HPDE6-E6E7 (cell line): ENCODE measurements at regions not wholly inside any gene's neighbourhood (a gene's known extent, or its start where the extent isn't known, plus 50 kb on each side); places are given as distances from the start of the nearest gene placed in this dataset.
A peak's percentile ranks its signal among the peaks of the same experiment; 100 is the strongest.

Experiments
- DNase-seq: peaks from one replicate; pipeline ENCODE4 v3.0.0; 2011; ENCODE audit warnings: missing footprints; ENCODE audit errors: extremely low spot score

GRCh38 chr20:57807401-57808263 lies 97.8 kb upstream of the PMEPA1 start:
- DNase-seq = peak; percentile 61

- DNase-seq = no peak
Observed at GRCh38 chr20:57806975-57807374, 97.2 kb upstream of the PMEPA1 start.

- DNase-seq = no peak
Observed at GRCh38 chr20:57806476-57806875, 96.7 kb upstream of the PMEPA1 start.

GRCh38 chr20:57805747-57806146 lies 95.9 kb upstream of the PMEPA1 start:
- DNase-seq = no peak

GRCh38 chr20:57804470-57805250 lies 94.8 kb upstream of the PMEPA1 start:
- DNase-seq = no peak

GRCh38 chr20:57803508-57804005 lies 93.7 kb upstream of the PMEPA1 start:
- no peak for DNase-seq

- DNase-seq = no peak
Observed at GRCh38 chr20:57802765-57803507, 93.1 kb upstream of the PMEPA1 start.

GRCh38 chr20:57801581-57801980 lies 91.8 kb upstream of the PMEPA1 start:
- DNase-seq = no peak

GRCh38 chr20:57800791-57801430 lies 91.1 kb upstream of the PMEPA1 start:
- no peak for DNase-seq

- DNase-seq = no peak
Observed at GRCh38 chr20:57797401-57797800, 87.6 kb upstream of the PMEPA1 start.

- DNase-seq = no peak
Observed at GRCh38 chr20:57795977-57796560, 86.3 kb upstream of the PMEPA1 start.

GRCh38 chr20:57795342-57795697 lies 85.5 kb upstream of the PMEPA1 start:
- DNase-seq = no peak

GRCh38 chr20:57794600-57795341 lies 85.0 kb upstream of the PMEPA1 start:
- DNase-seq = no peak

GRCh38 chr20:57794036-57794435 lies 84.2 kb upstream of the PMEPA1 start:
- DNase-seq = no peak

- no peak for DNase-seq
Observed at GRCh38 chr20:57793421-57793820, 83.6 kb upstream of the PMEPA1 start.

GRCh38 chr20:57792386-57793080 lies 82.7 kb upstream of the PMEPA1 start:
- DNase-seq = no peak

GRCh38 chr20:57791966-57792365 lies 82.2 kb upstream of the PMEPA1 start:
- DNase-seq = no peak

GRCh38 chr20:57791178-57791962 lies 81.6 kb upstream of the PMEPA1 start:
- no peak for DNase-seq

- no peak for DNase-seq
Observed at GRCh38 chr20:57790176-57790575, 80.4 kb upstream of the PMEPA1 start.
